CD1c-positive myeloid dendritic cell (primary cell): ENCODE measurements at regions not wholly inside any gene's neighbourhood (a gene's known extent, or its start where the extent isn't known, plus 50 kb on each side); places are given as distances from the start of the nearest gene placed in this dataset.
A peak's percentile ranks its signal among the peaks of the same experiment; 100 is the strongest.

ENCODE experiments used
- DNase-seq: peaks from one replicate; pipeline ENCODE4 v3.0.0-alpha.2; 2016; ENCODE audit errors: extremely low spot score

- DNase-seq = no peak
These were observed 239.9 kb downstream of the FAM43A start for GRCh38 chr3:194925614-194926013.

GRCh38 chr3:194928227-194928626 lies 242.5 kb downstream of the FAM43A start:
- DNase-seq = peak; percentile 35

DNA sequence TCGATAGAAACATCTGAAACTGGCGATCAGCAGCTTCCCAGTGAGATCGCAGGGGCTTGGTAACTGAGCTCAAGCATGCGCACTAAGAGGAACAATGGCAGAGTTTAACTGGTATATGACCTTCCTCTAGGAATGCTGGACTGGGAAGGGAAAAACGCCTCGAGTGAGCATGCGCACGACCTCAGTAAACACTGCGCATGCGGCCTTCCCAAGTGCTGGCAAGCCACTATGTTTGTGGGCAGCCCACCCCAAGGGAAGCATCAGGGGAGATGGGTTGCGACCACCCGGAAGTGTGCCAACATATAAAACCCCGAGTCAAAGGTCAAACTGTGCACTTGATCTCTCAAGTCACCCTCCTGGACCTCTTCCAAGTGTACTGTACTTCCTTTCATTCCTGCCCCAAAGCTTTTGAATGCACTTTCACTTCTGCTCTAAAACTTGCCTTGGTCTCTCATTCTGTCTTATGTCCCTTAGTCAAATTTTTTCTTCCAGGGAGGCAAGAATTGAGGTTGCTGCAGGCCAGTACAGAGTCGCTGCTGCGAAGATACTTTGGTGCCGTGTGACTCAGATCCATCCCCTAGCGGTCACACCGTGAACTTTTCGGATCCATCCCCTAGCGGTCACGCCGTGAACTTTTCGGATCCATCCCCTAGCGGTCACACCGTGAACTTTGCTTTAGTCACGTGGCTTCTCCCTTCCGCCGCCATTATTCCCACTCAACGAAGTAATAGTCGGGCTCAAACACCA lies 243.3 kb downstream of the FAM43A start:
- DNase-seq = peak; percentile 81

DNA sequence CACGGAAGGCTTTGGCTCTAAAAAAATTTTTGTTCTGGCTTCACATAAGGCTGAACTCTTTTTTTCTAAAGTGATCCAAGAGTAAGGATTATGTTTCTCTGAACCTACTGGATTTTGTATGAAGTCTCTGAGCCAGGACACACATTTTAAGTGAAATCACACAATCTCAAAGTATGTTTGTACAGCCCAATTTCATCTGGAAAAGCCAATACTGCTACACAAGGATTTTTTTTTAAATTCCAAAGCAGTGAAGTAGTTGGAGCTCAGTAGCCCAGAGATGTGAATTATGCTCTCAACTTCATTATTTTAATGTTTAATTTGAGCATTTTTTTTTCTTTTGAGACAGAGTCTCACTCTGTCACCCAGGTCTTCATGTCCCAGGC lies 243.9 kb downstream of the FAM43A start:
- DNase-seq = no peak

DNA sequence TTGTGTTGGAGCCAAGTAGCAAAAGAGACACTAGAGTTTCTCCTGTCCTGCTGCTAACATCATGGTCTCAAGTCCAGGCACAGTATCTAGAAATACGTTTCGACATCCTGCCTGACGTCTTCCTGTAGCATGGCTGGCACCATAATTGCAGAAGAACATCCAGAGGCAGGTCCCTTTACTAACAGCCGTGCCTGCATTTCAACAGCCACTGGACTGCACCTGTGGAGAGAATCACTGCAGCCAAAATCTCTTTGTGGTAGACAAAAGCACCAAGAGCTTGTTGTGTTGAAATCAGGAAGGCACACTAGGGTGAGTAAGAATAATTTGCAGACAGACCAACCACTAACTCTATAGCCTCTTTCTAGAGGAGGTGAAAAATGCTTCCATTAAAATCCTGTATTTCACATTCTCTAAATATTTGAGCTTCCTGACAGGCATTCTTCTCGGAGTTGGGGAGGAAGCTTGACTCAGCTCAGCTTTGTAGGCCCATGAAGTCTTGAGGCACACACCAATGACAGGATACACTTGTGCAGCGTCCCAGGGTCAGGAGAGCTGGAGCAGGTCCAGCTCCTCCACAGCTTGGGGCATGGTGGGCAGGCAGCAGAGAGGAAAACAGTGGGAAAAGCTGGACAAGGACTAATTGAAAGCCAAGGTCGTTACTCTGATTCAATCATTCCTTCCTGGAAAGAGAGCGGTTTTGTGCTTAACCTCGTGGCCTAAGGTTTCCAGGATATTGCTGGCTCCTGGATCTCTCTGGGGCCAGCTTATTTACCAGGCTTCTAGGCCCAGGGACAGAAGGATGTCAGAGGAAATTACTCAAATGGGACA lies 244.9 kb downstream of the FAM43A start:
- peak; percentile 47 for DNase-seq

GRCh38 chr3:194931347-194931746 lies 245.7 kb downstream of the FAM43A start:
- no peak for DNase-seq

GRCh38 chr3:194931865-194932264 lies 246.2 kb downstream of the FAM43A start:
- no peak for DNase-seq

DNA sequence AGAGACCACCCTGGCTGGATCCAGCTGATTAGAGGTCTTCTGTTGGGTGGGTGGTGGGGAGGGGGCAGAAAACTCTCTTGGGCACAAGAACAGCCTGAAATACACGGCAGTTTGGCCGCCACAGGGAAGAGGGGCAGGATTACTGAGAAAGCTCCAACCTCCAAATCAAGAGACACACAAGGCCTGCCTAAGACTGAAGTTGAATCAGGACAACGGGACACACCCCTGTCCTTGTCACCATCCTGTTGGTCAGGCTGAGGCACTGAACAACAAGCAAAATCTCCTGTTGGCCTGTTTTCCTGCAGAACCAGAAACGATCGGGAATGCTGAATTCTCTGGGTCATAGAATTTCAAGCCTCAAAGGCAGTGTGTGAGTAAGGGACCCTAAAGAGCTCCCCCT lies 247.8 kb downstream of the FAM43A start:
- DNase-seq = no peak

DNA sequence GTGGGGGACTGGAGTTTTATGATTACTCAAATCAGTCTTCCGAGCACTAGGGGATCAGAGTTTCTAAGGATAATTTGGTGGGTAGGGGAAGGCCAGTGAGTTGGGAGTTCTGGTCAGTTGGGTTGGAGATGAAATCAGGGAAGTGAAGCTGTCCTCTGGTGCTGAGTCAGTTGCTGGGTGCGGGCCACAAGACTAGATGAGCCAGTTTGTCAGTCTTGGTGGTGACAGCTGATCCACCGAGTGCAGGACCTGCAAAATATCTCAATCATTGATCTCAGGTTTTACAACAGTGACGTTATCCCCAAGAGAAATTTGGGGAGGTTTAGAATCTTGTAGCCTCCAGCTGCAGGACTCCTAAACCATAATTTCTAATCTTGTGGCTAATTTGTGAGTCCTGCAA lies 249.4 kb downstream of the FAM43A start:
- peak; percentile 46 for DNase-seq

- DNase-seq = no peak
These were observed 250.2 kb downstream of the FAM43A start for GRCh38 chr3:194935632-194936470.

- no peak for DNase-seq
These were observed 251.0 kb downstream of the FAM43A start for GRCh38 chr3:194936659-194937058.

GRCh38 chr3:194937144-194937543 lies 251.5 kb downstream of the FAM43A start:
- DNase-seq = no peak

GRCh38 chr3:194937882-194938321 lies 252.2 kb downstream of the FAM43A start:
- no peak for DNase-seq

DNA sequence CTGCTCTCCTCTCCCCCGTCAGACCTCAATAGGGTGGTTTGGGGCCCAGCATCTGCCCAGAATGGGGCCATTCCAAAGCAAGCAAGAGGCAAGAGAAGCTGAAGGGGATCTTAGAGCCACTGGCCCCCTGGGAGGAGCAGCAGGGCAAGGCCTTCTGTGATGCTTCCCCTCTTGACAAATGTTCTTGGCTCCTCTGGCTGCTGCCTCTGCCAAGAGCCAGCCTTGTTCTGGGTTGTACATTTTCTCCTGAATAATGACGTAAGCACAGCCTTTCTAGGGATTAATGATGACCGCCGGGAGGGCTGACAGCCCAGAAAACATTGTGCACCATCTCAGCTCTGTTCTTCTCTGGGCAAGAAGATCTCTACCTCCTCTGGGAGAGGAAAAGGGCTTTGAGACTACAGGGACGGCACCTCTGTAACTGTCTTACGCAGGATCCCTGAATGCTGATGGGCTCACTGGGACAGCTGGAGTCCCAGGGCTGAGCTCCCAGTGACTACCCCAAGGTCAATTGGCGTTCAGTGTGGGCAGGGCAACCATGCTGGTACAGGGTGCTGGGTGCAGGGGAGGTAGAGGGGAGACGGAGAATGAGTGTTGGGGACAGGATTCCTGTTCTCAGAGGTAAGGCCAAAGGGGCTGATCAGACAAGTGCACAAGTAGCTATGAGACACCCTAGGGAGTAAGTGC lies 253.3 kb downstream of the FAM43A start:
- no peak for DNase-seq

DNA sequence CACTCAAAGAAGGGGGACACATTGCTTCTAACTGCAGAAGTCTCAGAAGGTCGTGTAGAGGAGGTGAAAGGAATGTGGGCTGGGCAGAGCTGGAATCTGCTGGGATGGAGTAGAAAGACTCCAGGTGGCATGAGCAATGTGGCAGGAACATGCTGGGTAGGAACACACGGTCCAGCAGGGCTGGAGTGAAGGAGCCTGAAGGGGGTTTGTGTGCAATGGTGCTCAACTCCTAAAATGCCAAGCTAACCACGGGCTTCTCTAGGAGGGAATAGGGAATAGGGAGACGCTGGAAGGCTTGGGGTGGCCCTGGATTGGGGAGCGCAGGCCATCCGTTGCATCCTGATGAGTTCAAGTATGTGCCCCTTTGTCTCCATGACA lies 253.8 kb downstream of the FAM43A start:
- DNase-seq = no peak

DNA sequence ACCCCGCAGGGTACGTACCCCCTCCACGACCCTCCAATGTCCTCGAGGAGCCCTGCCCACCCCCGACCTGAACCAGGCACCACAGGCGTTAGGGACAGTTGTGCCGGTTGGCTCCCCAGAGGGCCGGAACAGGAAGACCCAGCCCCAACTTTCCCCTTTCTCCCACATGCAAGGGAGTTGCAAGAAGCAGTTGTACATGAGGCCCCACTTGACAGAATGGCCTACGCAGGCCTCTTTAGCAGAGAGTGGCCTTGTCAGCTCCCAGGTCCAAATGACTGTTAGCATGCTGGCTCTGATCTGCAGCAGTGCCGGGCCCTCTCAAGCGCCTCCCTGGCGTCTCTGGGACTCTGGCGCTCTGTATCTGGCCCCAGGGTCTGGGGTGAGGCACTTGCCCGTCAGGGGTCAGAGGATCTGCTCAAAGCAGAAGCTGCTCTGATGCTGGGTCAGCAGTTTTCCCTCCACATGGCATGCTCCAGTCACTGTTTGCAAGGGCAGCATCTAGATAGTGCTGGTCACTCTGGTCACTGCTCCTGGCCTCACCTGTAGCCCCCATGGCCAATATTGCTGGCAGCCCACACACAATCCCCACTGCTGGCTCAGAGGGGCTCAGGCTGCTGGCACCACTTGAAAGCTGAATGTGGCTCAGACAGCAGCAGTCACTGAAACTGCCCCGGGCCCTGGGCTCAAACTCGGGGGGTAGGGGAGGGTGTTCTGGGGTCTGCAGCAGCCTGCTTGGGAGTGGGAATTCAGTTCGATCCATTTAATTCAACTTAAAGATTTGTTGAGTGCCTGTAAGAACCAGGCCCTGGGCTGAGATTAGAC lies 254.5 kb downstream of the FAM43A start:
- DNase-seq = peak; percentile 15

DNA sequence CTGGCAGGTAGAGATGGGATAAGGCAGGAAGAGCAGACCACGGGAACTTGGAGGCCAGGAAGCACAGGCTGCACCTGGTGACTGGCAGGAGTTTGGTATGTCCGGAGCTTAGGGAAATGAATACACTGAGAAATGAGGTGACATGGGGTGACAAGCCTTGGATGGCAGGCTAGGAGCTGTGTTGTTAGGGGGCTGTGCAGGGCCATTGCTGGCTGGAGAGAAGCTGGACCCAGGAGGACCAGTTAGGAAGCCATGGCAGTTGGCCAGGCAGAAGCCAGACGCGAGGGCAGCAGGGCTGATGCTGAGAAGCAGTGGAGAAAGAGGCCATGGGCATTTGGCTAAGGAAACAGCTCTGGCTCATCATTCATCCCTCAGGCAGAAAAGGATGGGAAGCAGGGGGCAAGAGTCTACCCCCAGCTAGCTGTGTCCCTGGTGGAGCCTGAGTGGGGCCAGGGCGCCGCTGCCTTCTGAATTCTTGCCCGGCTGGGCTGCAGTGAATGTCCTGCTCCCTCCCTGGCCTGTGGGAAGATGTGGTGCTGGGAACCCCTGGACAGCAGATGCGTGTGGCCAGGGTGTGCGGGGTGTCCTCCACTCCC lies 255.8 kb downstream of the FAM43A start:
- no peak for DNase-seq

- no peak for DNase-seq
These were observed 256.4 kb downstream of the FAM43A start for GRCh38 chr3:194941956-194942511.

DNA sequence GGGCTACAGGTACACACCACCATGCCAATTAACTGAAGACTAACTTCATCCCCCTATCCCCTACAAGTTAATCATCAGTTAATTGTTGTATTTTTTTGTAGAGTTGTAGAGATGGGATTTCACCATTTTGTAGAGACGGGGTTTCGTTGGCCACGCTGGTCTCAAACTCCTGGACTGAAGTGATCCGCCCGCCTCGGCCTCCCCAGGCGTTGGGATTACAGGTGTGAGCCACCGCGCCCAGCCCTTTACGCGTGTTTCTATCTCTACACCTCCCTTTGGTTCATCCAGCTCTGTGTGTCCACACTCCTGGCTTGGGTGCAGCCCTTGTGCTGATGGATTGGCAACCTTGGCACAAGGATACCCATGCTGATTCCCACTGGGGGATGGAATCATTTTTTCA lies 258.8 kb downstream of the FAM43A start:
- no peak for DNase-seq

DNA sequence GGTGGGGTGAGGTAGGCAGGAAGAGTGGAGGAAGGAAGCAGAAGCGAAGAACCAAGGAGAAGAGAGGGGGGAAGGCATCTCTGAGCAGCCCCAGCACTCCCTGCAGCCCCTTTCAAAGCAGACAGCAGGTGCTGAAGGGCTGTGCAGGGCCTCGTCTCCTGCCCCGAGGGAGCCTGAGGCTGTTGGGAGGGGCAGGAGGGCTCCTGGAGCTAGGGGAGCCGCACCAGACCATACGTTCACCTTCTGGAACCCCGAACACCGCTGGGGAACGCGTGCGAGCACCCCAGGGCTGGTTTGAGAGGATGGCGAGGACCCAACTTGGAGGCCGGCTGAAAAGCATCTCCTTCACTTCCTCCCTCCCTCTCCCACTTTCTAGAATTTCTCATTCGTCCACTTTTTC lies 259.8 kb downstream of the FAM43A start:
- DNase-seq = no peak
